HG03095 (cell line): ENCODE measurements at regions not wholly inside any gene's neighbourhood (a gene's known extent, or its start where the extent isn't known, plus 50 kb on each side); places are given as distances from the start of the nearest gene placed in this dataset.
"Not testable (repeated sequence)": the region's sequence is repeated elsewhere in the genome, so short reads cannot be mapped to it uniquely, and the experiment has no call there.

Experiments
- ATAC-seq: cut with Tn5 transposase; IDR thresholded peaks from one replicate; pipeline ENCODE4 v1.9.1; 2021; ENCODE audit warnings: moderate library complexity; ENCODE audit not compliant: unreplicated experiment

- no peak for ATAC-seq
Measured at GRCh38 chr15:60130821-60131220, 126.7 kb downstream of the FOXB1 start.

GRCh38 chr15:60134609-60135008 lies 130.5 kb downstream of the FOXB1 start:
- ATAC-seq: no peak

GRCh38 chr15:60135961-60136360 lies 131.8 kb downstream of the FOXB1 start:
- ATAC-seq: no peak

- ATAC-seq: no peak
Measured at GRCh38 chr15:60137711-60138396, 133.7 kb downstream of the FOXB1 start.

GRCh38 chr15:60138397-60138968 lies 134.4 kb downstream of the FOXB1 start:
- no peak for ATAC-seq

- ATAC-seq: no peak
Measured at GRCh38 chr15:60152386-60152785, 148.3 kb downstream of the FOXB1 start.

GRCh38 chr15:60154764-60155325 lies 150.7 kb downstream of the FOXB1 start:
- ATAC-seq: no peak

GRCh38 chr15:60155661-60156060 lies 151.6 kb downstream of the FOXB1 start:
- no peak for ATAC-seq

GRCh38 chr15:60160909-60161308 lies 156.8 kb downstream of the FOXB1 start:
- ATAC-seq: no peak

GRCh38 chr15:60161704-60162103 lies 157.6 kb downstream of the FOXB1 start:
- ATAC-seq: no peak

- no peak for ATAC-seq
Measured at GRCh38 chr15:60162251-60162967, 158.3 kb downstream of the FOXB1 start.

- no peak for ATAC-seq
Measured at GRCh38 chr15:60162968-60163355, 158.9 kb downstream of the FOXB1 start.

- ATAC-seq: no peak
Measured at GRCh38 chr15:60165111-60165510, 161.0 kb downstream of the FOXB1 start.

GRCh38 chr15:60172143-60172542 lies 168.0 kb downstream of the FOXB1 start:
- no peak for ATAC-seq

GRCh38 chr15:60179786-60180391 lies 175.8 kb downstream of the FOXB1 start:
- ATAC-seq: no peak

- ATAC-seq: not testable (repeated sequence)
Measured at GRCh38 chr15:60181957-60182356, 177.8 kb downstream of the FOXB1 start.

- no peak for ATAC-seq
Measured at GRCh38 chr15:60183366-60183765, 179.3 kb downstream of the FOXB1 start.

- ATAC-seq: no peak
Measured at GRCh38 chr15:60184579-60184978, 180.5 kb downstream of the FOXB1 start.

GRCh38 chr15:60191016-60191415 lies 186.9 kb downstream of the FOXB1 start:
- no peak for ATAC-seq

GRCh38 chr15:60191821-60192220 lies 187.7 kb downstream of the FOXB1 start:
- no peak for ATAC-seq

- no peak for ATAC-seq
Measured at GRCh38 chr15:60195611-60196010, 191.5 kb downstream of the FOXB1 start.
